GM13976 (cell line): ENCODE measurements at regions not wholly inside any gene's neighbourhood (a gene's known extent, or its start where the extent isn't known, plus 50 kb on each side); places are given as distances from the start of the nearest gene placed in this dataset.

ENCODE experiments used
- DNase-seq: peaks from one replicate; pipeline ENCODE4 v3.0.0; 2012; ENCODE audit warnings: low spot score
- in situ Hi-C: fragments of 300-500 bp; cut with MboI; formaldehyde crosslinking; loops from one replicate; pipeline ENCODE4 v1.12.0; 2022; ENCODE audit warnings: low sequenced_read_pairs, mixed read lengths, inconsistent platforms; ENCODE audit not compliant: unreplicated experiment
- TF ChIP-seq, protein P1 (sequence below): IDR thresholded peaks from 2 replicates; pipeline ENCODE4 v1.5.1; 2012; ENCODE audit warnings: borderline replicate concordance, mild to moderate bottlenecking; ENCODE audit not compliant: insufficient read depth; ENCODE audit errors: extremely low read depth, missing control alignments, control extremely low read depth

DNA sequence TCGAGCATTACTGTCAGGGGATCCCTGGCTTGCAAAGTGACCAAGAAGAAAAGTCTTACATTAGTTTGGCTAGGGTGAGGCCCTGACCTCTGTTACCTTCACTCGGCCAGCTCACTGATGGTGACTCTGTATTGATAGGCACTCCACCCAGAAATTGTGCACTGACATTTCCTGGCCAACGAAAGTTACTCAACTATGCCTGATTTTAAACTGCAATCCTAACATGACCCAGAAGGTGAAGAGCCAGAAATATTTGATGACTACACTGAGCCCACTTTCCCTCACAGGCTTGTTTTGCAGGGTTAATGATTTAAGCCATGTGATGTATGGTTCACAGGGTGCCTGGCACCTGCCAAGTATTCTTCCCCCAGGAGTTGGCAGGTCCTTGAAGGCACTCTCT lies 208.2 kb upstream of the MAF start:
- DNase-seq, result no peak

DNA sequence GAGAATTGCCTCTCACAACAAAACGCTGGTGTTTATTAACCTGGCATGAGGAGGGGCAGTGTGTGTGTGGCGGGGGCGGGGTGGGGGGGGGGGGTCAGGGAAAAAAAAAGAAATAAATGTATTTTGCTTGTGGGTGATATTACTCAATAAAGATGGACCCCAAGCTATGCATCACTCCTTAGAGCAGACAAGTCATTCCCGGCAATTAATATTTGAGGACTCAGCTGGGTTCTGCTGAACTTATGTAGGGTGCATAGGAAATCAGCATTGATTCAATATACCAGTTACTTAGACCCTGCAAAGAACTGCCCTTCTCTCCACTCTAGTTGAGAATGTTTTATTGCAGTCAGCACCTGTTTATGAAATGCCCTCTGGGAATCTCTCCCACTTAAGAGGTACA lies 206.2 kb upstream of the MAF start:
- in situ Hi-C loops, result no loop called here
- TF ChIP-seq, protein P1, sequence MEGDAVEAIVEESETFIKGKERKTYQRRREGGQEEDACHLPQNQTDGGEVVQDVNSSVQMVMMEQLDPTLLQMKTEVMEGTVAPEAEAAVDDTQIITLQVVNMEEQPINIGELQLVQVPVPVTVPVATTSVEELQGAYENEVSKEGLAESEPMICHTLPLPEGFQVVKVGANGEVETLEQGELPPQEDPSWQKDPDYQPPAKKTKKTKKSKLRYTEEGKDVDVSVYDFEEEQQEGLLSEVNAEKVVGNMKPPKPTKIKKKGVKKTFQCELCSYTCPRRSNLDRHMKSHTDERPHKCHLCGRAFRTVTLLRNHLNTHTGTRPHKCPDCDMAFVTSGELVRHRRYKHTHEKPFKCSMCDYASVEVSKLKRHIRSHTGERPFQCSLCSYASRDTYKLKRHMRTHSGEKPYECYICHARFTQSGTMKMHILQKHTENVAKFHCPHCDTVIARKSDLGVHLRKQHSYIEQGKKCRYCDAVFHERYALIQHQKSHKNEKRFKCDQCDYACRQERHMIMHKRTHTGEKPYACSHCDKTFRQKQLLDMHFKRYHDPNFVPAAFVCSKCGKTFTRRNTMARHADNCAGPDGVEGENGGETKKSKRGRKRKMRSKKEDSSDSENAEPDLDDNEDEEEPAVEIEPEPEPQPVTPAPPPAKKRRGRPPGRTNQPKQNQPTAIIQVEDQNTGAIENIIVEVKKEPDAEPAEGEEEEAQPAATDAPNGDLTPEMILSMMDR, result no peak
- DNase-seq, result no peak

More for the DNA sequence above, 208.2 kb upstream of the MAF start:
- TF ChIP-seq, protein P1, result no peak
- in situ Hi-C loops, result no loop called here

DNA sequence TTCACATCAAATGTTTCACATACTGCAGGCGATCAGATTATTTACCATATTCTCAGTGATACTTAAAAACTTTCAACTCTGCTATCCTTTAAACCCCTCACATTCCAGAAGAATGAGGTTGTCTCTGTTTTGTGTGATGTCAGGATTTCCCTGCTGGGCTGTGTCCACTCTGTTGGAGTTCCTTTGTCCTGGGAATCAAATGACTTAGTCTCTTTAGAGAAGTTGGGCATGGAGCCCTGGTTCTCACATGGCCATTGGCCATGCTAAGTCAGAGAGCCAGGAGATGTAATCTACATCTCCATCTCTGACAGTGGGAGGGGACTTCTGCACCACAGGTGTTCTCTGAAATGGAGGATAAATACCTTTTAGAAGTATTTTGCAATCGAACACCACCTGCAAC lies 205.1 kb upstream of the MAF start:
- in situ Hi-C loops, result no loop called here
- no peak for DNase-seq

DNA sequence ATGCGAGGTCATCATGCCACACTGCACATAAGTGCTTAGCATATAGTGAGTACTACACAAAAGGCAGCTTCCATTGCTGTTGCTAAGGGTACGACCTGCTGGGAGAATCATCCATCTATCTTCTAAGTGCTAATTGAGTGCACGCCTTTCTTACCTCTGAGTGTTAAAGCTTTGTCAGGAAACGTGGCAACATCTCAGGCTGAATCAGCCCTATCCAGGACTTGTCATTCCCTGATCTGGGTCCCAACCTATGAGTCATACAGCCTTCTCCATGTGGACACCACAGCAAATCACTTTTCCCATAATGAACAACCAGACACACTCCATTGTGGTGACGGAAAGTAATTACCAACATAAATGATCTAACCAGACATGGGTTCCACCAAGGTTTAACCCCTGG lies 201.1 kb upstream of the MAF start:
- TF ChIP-seq, protein P1, result no peak
- in situ Hi-C loops, result no loop called here
- no peak for DNase-seq

More for the DNA sequence above, 205.1 kb upstream of the MAF start:
- TF ChIP-seq, protein P1, result no peak

DNA sequence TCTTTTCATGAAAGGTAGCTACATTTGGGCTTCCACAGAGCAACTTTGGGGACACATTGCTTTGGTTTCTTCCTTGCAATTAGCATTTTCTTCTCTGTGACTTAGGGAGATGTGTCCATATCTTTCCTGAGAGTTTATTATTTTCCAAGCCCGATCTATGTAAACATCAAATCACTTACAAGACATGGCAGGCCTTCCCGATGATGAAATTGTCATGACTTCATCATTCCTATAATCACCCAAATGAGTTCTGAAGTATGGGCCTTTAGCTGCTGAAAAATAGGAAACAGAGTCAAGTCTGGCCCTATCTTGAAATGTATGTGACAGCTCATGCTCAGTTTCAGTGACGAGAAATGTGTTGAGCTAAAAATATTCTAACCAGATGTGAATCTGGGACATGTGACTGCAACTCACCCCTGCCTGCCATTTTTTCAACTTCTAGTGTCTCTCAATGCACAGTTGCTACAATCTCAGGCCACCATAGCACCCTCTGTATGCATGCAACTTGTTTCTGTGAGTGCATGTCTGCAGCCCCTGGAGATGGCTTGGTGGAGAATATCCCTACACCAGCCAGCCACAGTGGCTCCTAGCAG lies 199.6 kb upstream of the MAF start:
- DNase-seq, result no peak
- TF ChIP-seq, protein P1, result no peak
- in situ Hi-C loops, result no loop called here

DNA sequence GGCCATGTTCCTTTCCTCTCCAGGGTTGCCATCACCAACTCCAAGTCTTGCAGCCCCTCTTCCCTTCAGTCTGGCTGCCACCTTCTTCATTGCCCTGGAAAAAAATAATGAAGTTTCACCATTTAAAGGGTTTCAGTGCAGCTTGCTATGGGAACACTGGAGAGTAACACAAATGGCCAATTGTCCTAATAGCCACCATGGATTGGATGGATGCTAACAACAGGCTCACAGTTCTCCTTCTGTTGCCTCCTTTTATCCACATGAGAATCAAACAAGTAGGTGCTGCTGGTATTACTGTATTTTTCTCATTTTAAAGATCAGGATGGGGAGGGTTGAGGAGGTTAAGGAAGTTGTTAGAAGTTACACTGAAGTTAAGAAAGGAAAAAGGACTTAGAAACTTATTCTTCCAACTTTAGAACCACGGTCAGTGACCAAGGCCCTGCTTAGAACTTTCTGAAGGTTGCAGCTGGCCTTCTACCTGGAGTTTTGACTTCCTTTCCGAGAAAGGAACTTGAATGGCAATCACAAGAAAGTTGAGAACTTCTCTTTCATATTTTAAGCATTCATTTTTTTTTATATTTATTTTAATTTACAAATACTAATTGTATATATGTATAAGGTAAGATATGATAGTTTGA lies 198.0 kb upstream of the MAF start:
- in situ Hi-C loops, result no loop called here
- TF ChIP-seq, protein P1, result no peak
- no peak for DNase-seq
